ENCODE measurements at regions not wholly inside any gene's neighbourhood (a gene's known extent, or its start where the extent isn't known, plus 50 kb on each side); places are given as distances from the start of the nearest gene placed in this dataset.

- TF ChIP-seq CTCF (IDR thresholded peaks at IDR 0.05; ENCODE audit: poor library complexity), result no peak
- TF ChIP-seq EZH2phosphoT487 (IDR thresholded peaks at IDR 0.05; ENCODE audit: low read depth, severe bottlenecking, unreplicated experiment), result no peak
Measured at GRCh38 chr6:63471654-63472053, 100.6 kb upstream of the LOC128125822 start.

Data from hepatocyte (in vitro differentiated cells).